ENCODE measurements at regions not wholly inside any gene's neighbourhood (a gene's known extent, or its start where the extent isn't known, plus 50 kb on each side); places are given as distances from the start of the nearest gene placed in this dataset.

DNA sequence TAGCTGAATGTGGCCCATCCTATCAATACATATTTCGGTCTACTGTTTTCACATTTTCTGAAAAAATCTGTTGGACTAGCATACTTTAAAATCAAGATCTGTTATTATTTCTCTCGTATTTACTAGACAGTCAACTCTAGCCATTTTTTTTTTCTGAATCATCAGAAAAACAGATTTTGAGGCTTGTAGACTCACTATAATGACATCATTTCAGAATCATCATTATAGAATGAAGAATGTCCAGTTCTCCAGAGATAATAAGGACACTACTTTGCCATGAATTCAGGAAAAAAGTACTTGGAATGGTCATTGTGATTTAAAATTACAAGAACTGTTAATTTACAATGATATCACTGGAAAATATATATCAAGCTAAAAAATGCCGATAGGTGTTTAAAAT is 589.8 kb downstream of the KCNH5 start:
- H3K4me1 ChIP-seq (replicated peaks in 1 of 2; ENCODE audit: control insufficient read depth in 2 of 2, insufficient read depth in 2 of 2, low read length in 2 of 2), result no peaks in the 10 kb centered on the region
- no peaks in the 10 kb centered on the region for H3K27me3 ChIP-seq (ENCODE audit: control insufficient read depth in 2 of 2, insufficient read depth in 2 of 2, low read length in 2 of 2)
- no peaks in the 10 kb centered on the region for H3K9me1 ChIP-seq (ENCODE audit: control insufficient read depth, insufficient read depth, low read length)
- WGBS (ENCODE audit: insufficient coverage, low coverage, missing lambda C conversion rate), result 0% methylated on average over 3 of the region's 3 CpGs
- H3K27ac ChIP-seq (ENCODE audit: extremely low read depth, low read depth, low read length), result no peak overlapping the region
- no peak overlapping the region for H3K4me3 ChIP-seq
- intact Hi-C loops (cut with micrococcal nuclease), result no loop called here
- no peak for ATAC-seq
- CTCF ChIA-PET (ENCODE audit: low intra/inter-chr PET ratio), result no interaction called here
- no peaks in the 10 kb centered on the region for H3K36me3 ChIP-seq (ENCODE audit: control insufficient read depth, insufficient read depth, low read length)
- no TSS peak for BruUV-seq (replicated peaks)
- no peaks in the 10 kb centered on the region for H3K9me3 ChIP-seq (replicated peaks; ENCODE audit: control insufficient read depth, insufficient read depth, low read depth, low read length)
- no peaks in the 10 kb centered on the region for H4K20me1 ChIP-seq (replicated peaks; ENCODE audit: control insufficient read depth, insufficient read depth, low read length)
- no peak for FAIRE-seq
- POLR2A ChIA-PET, result no interaction called here
- H2AFZ ChIP-seq (ENCODE audit: low read depth, low read length), result no peak overlapping the region
- H3K9ac ChIP-seq (ENCODE audit: insufficient read depth in 1 of 2, low read depth in 2 of 2, low read length in 2 of 2), result no peak overlapping the region
- in situ Hi-C loops (cut with MboI), result no loop called here
- no peak overlapping the region for H3K4me2 ChIP-seq (ENCODE audit: insufficient read depth, low read length)
- TF ChIP-seq, protein P1, sequence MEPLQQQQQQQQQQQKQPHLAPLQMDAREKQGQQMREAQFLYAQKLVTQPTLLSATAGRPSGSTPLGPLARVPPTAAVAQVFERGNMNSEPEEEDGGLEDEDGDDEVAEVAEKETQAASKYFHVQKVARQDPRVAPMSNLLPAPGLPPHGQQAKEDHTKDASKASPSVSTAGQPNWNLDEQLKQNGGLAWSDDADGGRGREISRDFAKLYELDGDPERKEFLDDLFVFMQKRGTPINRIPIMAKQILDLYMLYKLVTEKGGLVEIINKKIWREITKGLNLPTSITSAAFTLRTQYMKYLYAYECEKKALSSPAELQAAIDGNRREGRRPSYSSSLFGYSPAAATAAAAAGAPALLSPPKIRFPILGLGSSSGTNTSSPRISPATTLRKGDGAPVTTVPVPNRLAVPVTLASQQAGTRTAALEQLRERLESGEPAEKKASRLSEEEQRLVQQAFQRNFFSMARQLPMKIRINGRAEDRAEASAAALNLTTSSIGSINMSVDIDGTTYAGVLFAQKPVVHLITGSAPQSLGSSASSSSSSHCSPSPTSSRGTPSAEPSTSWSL (CRISPR knock-in tag; IDR thresholded peaks at IDR 0.05; ENCODE audit: borderline replicate concordance), result no peak
- TF ChIP-seq NFATC3 (IDR thresholded peaks at IDR 0.05) (no peak), BMI1 (IDR thresholded peaks at IDR 0.05; ENCODE audit: low read length) (no peak), TCF3 (CRISPR knock-in tag; IDR thresholded peaks at IDR 0.05) (no peak), NUFIP1 (IDR thresholded peaks at IDR 0.05; ENCODE audit: partially characterized antibody) (no peak), PTBP1 (IDR thresholded peaks at IDR 0.05; ENCODE audit: low read depth, low read length) (no peak), HSF4 (CRISPR knock-in tag; IDR thresholded peaks at IDR 0.05; ENCODE audit: borderline replicate concordance) (no peak), ETV1 (tag; conservative IDR thresholded peaks at IDR 0.05; ENCODE audit: low read depth) (no peak), ZNF79 (CRISPR knock-in tag; IDR thresholded peaks at IDR 0.05; ENCODE audit: low read depth) (no peak), RBM22 (IDR thresholded peaks at IDR 0.05; ENCODE audit: low read depth, low read length, poor library complexity, severe bottlenecking) (no peak), CBFA2T2 (conservative IDR thresholded peaks at IDR 0.05) (no peak), HNRNPH1 (optimal IDR thresholded peaks at IDR 0.05; ENCODE audit: low read depth, low read length) (no peak), ZNF134 (CRISPR knock-in tag; conservative IDR thresholded peaks at IDR 0.05) (no peak)
- TF ChIP-seq, protein P2, sequence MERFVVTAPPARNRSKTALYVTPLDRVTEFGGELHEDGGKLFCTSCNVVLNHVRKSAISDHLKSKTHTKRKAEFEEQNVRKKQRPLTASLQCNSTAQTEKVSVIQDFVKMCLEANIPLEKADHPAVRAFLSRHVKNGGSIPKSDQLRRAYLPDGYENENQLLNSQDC (CRISPR knock-in tag; IDR thresholded peaks at IDR 0.05), result no peak
- TF ChIP-seq, protein P3, sequence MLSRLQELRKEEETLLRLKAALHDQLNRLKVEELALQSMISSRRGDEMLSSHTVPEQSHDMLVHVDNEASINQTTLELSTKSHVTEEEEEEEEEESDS (CRISPR knock-in tag; IDR thresholded peaks at IDR 0.05), result no peak
- TF ChIP-seq, protein P4, sequence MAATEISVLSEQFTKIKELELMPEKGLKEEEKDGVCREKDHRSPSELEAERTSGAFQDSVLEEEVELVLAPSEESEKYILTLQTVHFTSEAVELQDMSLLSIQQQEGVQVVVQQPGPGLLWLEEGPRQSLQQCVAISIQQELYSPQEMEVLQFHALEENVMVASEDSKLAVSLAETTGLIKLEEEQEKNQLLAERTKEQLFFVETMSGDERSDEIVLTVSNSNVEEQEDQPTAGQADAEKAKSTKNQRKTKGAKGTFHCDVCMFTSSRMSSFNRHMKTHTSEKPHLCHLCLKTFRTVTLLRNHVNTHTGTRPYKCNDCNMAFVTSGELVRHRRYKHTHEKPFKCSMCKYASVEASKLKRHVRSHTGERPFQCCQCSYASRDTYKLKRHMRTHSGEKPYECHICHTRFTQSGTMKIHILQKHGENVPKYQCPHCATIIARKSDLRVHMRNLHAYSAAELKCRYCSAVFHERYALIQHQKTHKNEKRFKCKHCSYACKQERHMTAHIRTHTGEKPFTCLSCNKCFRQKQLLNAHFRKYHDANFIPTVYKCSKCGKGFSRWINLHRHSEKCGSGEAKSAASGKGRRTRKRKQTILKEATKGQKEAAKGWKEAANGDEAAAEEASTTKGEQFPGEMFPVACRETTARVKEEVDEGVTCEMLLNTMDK (IDR thresholded peaks at IDR 0.05; ENCODE audit: borderline replicate concordance, insufficient read depth, low read depth, low read length, poor library complexity, severe bottlenecking), result no peak
- no peak for DNase-seq (ENCODE audit: extremely low read depth in 1 of 4, low spot score in 3 of 4)
- H3K79me2 ChIP-seq (ENCODE audit: control insufficient read depth, insufficient read depth, low read length), result no peaks in the 10 kb centered on the region
